HCT116 (cell line): ENCODE measurements at regions not wholly inside any gene's neighbourhood (a gene's known extent, or its start where the extent isn't known, plus 50 kb on each side); places are given as distances from the start of the nearest gene placed in this dataset.

ENCODE experiments used
- ATAC-seq: fragments of 200-7000 bp; cut with Tn5 transposase; 2 replicates; pipeline ENCODE4 v1.9.1; 2020; ENCODE audit warnings: mild to moderate bottlenecking, moderate library complexity
- BruUV-seq: library from RNA; stranded (reverse); fragments of 400-500 nt; replicated peaks from 2 replicates; lab custom pipeline; 2021; lab: Mats Ljungman, UMichigan
- CTCF ChIA-PET: fragments of 300-600 bp; sonication (Branson Sonifier 250); formaldehyde crosslinking; loops from one replicate; lab custom pipeline; 2021; ENCODE audit warnings: antibody characterized with exemption; lab: Charles Lee
- POLR2A ChIA-PET: fragments of 300-600, 350-600 bp; sonication (Branson Sonifier 250); formaldehyde crosslinking; loops from one replicate; lab custom pipeline; 2021; ENCODE audit warnings: antibody characterized with exemption; lab: Charles Lee
- RAD21 ChIA-PET, 2 experiments: fragments of 300-600 bp; sonication (Branson Sonifier 250); formaldehyde crosslinking; loops; one replicate each; lab custom pipeline; 2023; ENCODE audit warnings: low total read pairs in 2 of 2; ENCODE audit not compliant: uncharacterized antibody in 2 of 2, unreplicated experiment in 2 of 2, low non-redundant PET in 1 of 2; lab: Charles Lee
- DNase-seq: peaks from one replicate; pipeline ENCODE4 v3.0.0-alpha.2; 2010; ENCODE audit warnings: low read depth, low spot score
- H2AFZ ChIP-seq: fragments of 200-600 bp; shearing (Covaris generic), sonication (generic); 2 replicates; pipeline ENCODE4 v1.6.1; 2017; ENCODE audit warnings: low read depth, mixed run types, mixed read lengths, antibody characterized with exemption, low read length; ENCODE audit not compliant: poor library complexity, severe bottlenecking
- H3K27ac ChIP-seq: 2 replicates; pipeline ENCODE4 v1.5.1; 2012; ENCODE audit warnings: low read depth, low read length
- H3K27me3 ChIP-seq: fragments of 200-600 bp; sonication (generic); 2 replicates; pipeline ENCODE4 v1.6.1; 2016; ENCODE audit warnings: mixed run types, low read length, mixed read lengths; ENCODE audit not compliant: insufficient read depth
- H3K36me3 ChIP-seq, 2 experiments: fragments of 200-500 bp in 1 of 2; fragments of 200-600 bp in 1 of 2; sonication (Bioruptor generic) in 1 of 2; sonication (generic) in 1 of 2; 2 replicates each; pipeline versions ENCODE4 v1.5.1 to v1.6.1; 2014 to 2016; ENCODE audit warnings: low read length in 2 of 2, inconsistent platforms in 1 of 2, mixed read lengths in 1 of 2, mixed run types in 1 of 2; ENCODE audit not compliant: insufficient read depth in 2 of 2, control insufficient read depth in 1 of 2
- H3K4me1 ChIP-seq, 2 experiments: fragments of 200-600 bp in 1 of 2; sonication (generic) in 1 of 2; 2 replicates each; pipeline versions ENCODE4 v1.5.1 to v1.6.1; 2012 to 2017; ENCODE audit warnings: low read length in 2 of 2, inconsistent platforms in 1 of 2, mild to moderate bottlenecking in 1 of 2, mixed read lengths in 1 of 2, mixed run types in 1 of 2, moderate library complexity in 1 of 2; ENCODE audit not compliant: insufficient read depth in 2 of 2, control insufficient read depth in 1 of 2
- H3K4me2 ChIP-seq: fragments of 200-600 bp; sonication (generic); 2 replicates; pipeline ENCODE4 v1.6.1; 2017; ENCODE audit warnings: mixed run types, low read length, mixed read lengths
- H3K4me3 ChIP-seq, 2 experiments: fragments of 200-600 bp in 1 of 2; sonication (generic) in 1 of 2; replicated peaks in 1 of 2; 2 replicates each; pipeline ENCODE4 v1.5.1; 2011 to 2016; ENCODE audit warnings: low read length in 2 of 2, control low read depth in 1 of 2, low read depth in 1 of 2, mild to moderate bottlenecking in 1 of 2, mixed read lengths in 1 of 2, mixed run types in 1 of 2
- H3K79me2 ChIP-seq: fragments of 200-600 bp; sonication (generic); 2 replicates; pipeline ENCODE4 v1.6.1; 2017; ENCODE audit warnings: mild to moderate bottlenecking, mixed run types, low read length, moderate library complexity, mixed read lengths; ENCODE audit not compliant: insufficient read depth
- H3K9ac ChIP-seq: fragments of 200-600 bp; sonication (generic); 2 replicates; pipeline ENCODE4 v1.6.1; 2016; ENCODE audit warnings: low read length, mixed read lengths
- H3K9me2 ChIP-seq: fragments of 200-600 bp; sonication (generic), shearing (Covaris generic); 2 replicates; pipeline ENCODE4 v1.6.1; 2017; ENCODE audit warnings: mixed run types, mild to moderate bottlenecking, moderate library complexity; ENCODE audit not compliant: insufficient read depth
- H3K9me3 ChIP-seq, 2 experiments: fragments of 200-500 bp in 1 of 2; fragments of 200-600 bp in 1 of 2; sonication (Bioruptor generic) in 1 of 2; sonication (generic) in 1 of 2; 2 replicates each; pipeline ENCODE4 v1.6.1; 2014 to 2017; ENCODE audit warnings: low read length in 2 of 2, mixed read lengths in 2 of 2, inconsistent platforms in 1 of 2, low read depth in 1 of 2, mild to moderate bottlenecking in 1 of 2, mixed run types in 1 of 2, moderate library complexity in 1 of 2; ENCODE audit not compliant: control insufficient read depth in 1 of 2, insufficient read depth in 1 of 2
- H4K20me1 ChIP-seq: fragments of 200-600 bp; sonication (generic), shearing (Covaris generic); 2 replicates; pipeline ENCODE4 v1.6.1; 2017; ENCODE audit warnings: mixed run types, mild to moderate bottlenecking, moderate library complexity; ENCODE audit not compliant: insufficient read depth
- CBX3 ChIP-seq: IDR thresholded peaks from 2 replicates; pipeline ENCODE4 v1.6.1; 2012; ENCODE audit warnings: low read depth
- CEBPB ChIP-seq: IDR thresholded peaks from 2 replicates; pipeline ENCODE4 v1.6.1; 2012; ENCODE audit warnings: low read depth
- CTCF ChIP-seq, 3 experiments: fragments of 200-600 bp in 1 of 3; sonication (generic) in 1 of 3; IDR thresholded peaks in 2 of 3; conservative IDR thresholded peaks in 1 of 3; 2 replicates each; pipeline ENCODE4 v1.5.1; 2012 to 2017; ENCODE audit warnings: low read depth in 2 of 3, low read length in 2 of 3, antibody characterized with exemption in 1 of 3, borderline replicate concordance in 1 of 3, control low read depth in 1 of 3, mild to moderate bottlenecking in 1 of 3, mixed read lengths in 1 of 3, mixed run types in 1 of 3, moderate library complexity in 1 of 3; ENCODE audit not compliant: insufficient read depth in 1 of 3
- ELF1 ChIP-seq: IDR thresholded peaks from 2 replicates; pipeline ENCODE4 v1.6.1; 2012; ENCODE audit warnings: low read depth, borderline replicate concordance
- EZH2 ChIP-seq: fragments of 200-600 bp; sonication (generic); IDR thresholded peaks from 2 replicates; pipeline ENCODE4 v1.6.1; 2017; ENCODE audit warnings: antibody characterized with exemption, mixed run types
- EZH2phosphoT487 ChIP-seq: fragments of 200-600 bp; IDR thresholded peaks from 2 replicates; pipeline ENCODE4 v1.6.1; 2018; ENCODE audit warnings: antibody characterized with exemption, borderline replicate concordance
- FOSL1 ChIP-seq: IDR thresholded peaks from 2 replicates; pipeline ENCODE4 v1.6.1; 2012; ENCODE audit warnings: low read depth
- JUND ChIP-seq: IDR thresholded peaks from 2 replicates; pipeline ENCODE4 v1.6.1; 2012
- POLR2A ChIP-seq: IDR thresholded peaks from 2 replicates; pipeline ENCODE4 v1.7.0; 2011; ENCODE audit warnings: borderline replicate concordance; ENCODE audit not compliant: insufficient read depth, insufficient read length; ENCODE audit errors: extremely low read depth
- POLR2AphosphoS5 ChIP-seq: IDR thresholded peaks from 2 replicates; pipeline ENCODE4 v1.6.1; 2011; ENCODE audit warnings: mild to moderate bottlenecking, low read depth, low read length, moderate library complexity
- RAD21 ChIP-seq: IDR thresholded peaks from 2 replicates; pipeline ENCODE4 v1.6.1; 2012; ENCODE audit warnings: low read depth, mild to moderate bottlenecking
- SIN3A ChIP-seq: IDR thresholded peaks from 2 replicates; pipeline ENCODE4 v1.6.1; 2012; ENCODE audit warnings: low read depth
- YY1 ChIP-seq: IDR thresholded peaks from 2 replicates; pipeline ENCODE4 v1.6.1; 2011; ENCODE audit warnings: low read length, low read depth, moderate library complexity, mild to moderate bottlenecking; ENCODE audit not compliant: insufficient replicate concordance; ENCODE audit errors: extremely low read depth
- intact Hi-C: fragments of 100-400 bp; cut with micrococcal nuclease; formaldehyde crosslinking; loops from 2 replicates; pipeline ENCODE4 v1.10.0; 2022
- TF ChIP-seq, protein P1 (sequence below): IDR thresholded peaks from 2 replicates; pipeline ENCODE4 v1.6.1; 2012

GRCh38 chr16:55048745-55049144, 118.1 kb downstream of the IRX5 start:
- DNase-seq (no peak), ATAC-seq (no peak)
- RAD21 ChIA-PET = no interaction called here
- CTCF ChIA-PET = no interaction called here
- intact Hi-C loops = no loop called here
- Histone ChIP-seq H3K9ac (no peak overlapping the region), H3K9me3 (no peaks in the 10 kb centered on the region), H3K27ac (no peak overlapping the region), H3K4me3 (no peak overlapping the region), H2AFZ (no peak overlapping the region), H4K20me1 (no peaks in the 10 kb centered on the region), H3K4me2 (no peak overlapping the region), H3K79me2 (no peaks in the 10 kb centered on the region), H3K4me1 (no peaks in the 10 kb centered on the region), H3K36me3 (no peaks in the 10 kb centered on the region)
- no TSS peak for BruUV-seq
- TF ChIP-seq RAD21 (no peak), POLR2AphosphoS5 (no peak), SIN3A (no peak), CTCF (IDR thresholded peaks at IDR 0.05 in 2 of 3, conservative IDR thresholded peaks at IDR 0.05 in 1 of 3; ENCODE audit: borderline replicate concordance in 1 of 3, insufficient read depth in 1 of 3, low read depth in 2 of 3, low read length in 2 of 3) (no peak), EZH2phosphoT487 (no peak), ELF1 (no peak), YY1 (no peak), JUND (no peak), FOSL1 (no peak), POLR2A (no peak), EZH2 (no peak), CEBPB (no peak), CBX3 (no peak)
- TF ChIP-seq, protein P1, sequence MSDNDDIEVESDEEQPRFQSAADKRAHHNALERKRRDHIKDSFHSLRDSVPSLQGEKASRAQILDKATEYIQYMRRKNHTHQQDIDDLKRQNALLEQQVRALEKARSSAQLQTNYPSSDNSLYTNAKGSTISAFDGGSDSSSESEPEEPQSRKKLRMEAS = no peak
- TF ChIP-seq, all 23 proteins: peak for 0
- POLR2A ChIA-PET = no interaction called here
- H3K9me2 ChIP-seq = no peaks in the 10 kb centered on the region
- no peaks in the 10 kb centered on the region for H3K27me3 ChIP-seq
